ENCODE measurements at regions not wholly inside any gene's neighbourhood (a gene's known extent, or its start where the extent isn't known, plus 50 kb on each side); places are given as distances from the start of the nearest gene placed in this dataset.

GRCh38 chr21:40972151-40972550, 125.2 kb upstream of the DSCAM start:
- TF ChIP-seq EZH2 (IDR thresholded peaks at IDR 0.05; ENCODE audit: insufficient read depth, poor library complexity, severe bottlenecking): no peak
- TF ChIP-seq EZH2phosphoT487 (IDR thresholded peaks at IDR 0.05; ENCODE audit: insufficient read depth, low read depth): no peak

Data from GM23248 (cell line).